Ovary (tissue), 7 donors: ENCODE measurements at regions not wholly inside any gene's neighbourhood (a gene's known extent, or its start where the extent isn't known, plus 50 kb on each side); places are given as distances from the start of the nearest gene placed in this dataset.

Experiments used
- DNase-seq, 5 donors: peaks; one replicate each; pipeline ENCODE4 v3.0.0-alpha.2; 2019 to 2020
- H3K27ac ChIP-seq, 2 donors: fragments of 200-600 bp; one replicate each; pipeline versions ENCODE4 v1.5.1 to v1.8.0; 2019 to 2022
- H3K27me3 ChIP-seq: fragments of 200-600 bp; one replicate; pipeline ENCODE4 v1.8.0; 2022
- H3K36me3 ChIP-seq: fragments of 200-600 bp; sonication (generic); one replicate; pipeline ENCODE4 v1.5.1; 2019
- H3K4me1 ChIP-seq: one replicate; pipeline ENCODE4 v1.8.1; 2013; ENCODE audit warnings: mild to moderate bottlenecking, moderate library complexity; ENCODE audit not compliant: insufficient read depth
- H3K4me3 ChIP-seq: fragments of 200-600 bp; sonication (generic); one replicate; pipeline ENCODE4 v1.5.1; 2017
- H3K9me3 ChIP-seq, 2 donors: fragments of 200-600 bp in 1 of 2; sonication (generic) in 1 of 2; one replicate each; pipeline versions ENCODE4 v1.5.1 to v1.8.1; 2013 to 2019; ENCODE audit warnings: mild to moderate bottlenecking in 1 of 2, moderate library complexity in 1 of 2
- CTCF ChIP-seq, 3 donors: fragments of 450-650 bp in 2 of 3; fragments of 200-600 bp in 1 of 3; IDR thresholded peaks; one replicate each; pipeline versions ENCODE4 v1.5.1 to v1.8.0; 2016 to 2022; ENCODE audit warnings: antibody characterized with exemption in 3 of 3, mild to moderate bottlenecking in 1 of 3
- EP300 ChIP-seq: sonication (generic); formaldehyde crosslinking; IDR thresholded peaks from one replicate; pipeline ENCODE4 v1.6.1; 2017; ENCODE audit warnings: antibody characterized with exemption
- POLR2A ChIP-seq: fragments of 450-650 bp; IDR thresholded peaks from one replicate; pipeline ENCODE4 v1.6.1; 2017; ENCODE audit warnings: antibody characterized with exemption, mild to moderate bottlenecking, moderate library complexity
- WGBS, 3 donors: extraction: QIAGEN DNeasy Blood & Tissue Kit in 1 of 3; methylation state at CpG; one replicate each; pipeline versions ENCODE4 v1.1.5 to v1.1.7; 2013 to 2017; 5-methylcytosine and 5-hydroxymethylcytosine counted together
- intact Hi-C, 4 donors: fragments of 100-400 bp; cut with DNase I; formaldehyde crosslinking; loops; one replicate each; pipeline versions ENCODE4 v1.11.0 to v1.15.1; 2022 to 2023
- donor health status: DM: no; HTN: no; CAD: no; lungs with moderate emphysema.
- donor health status: DM: no; HTN: no; CAD: no.
- donor health status: Bipolar disorder and iron deficiency.
- donor health status: DM: no; HTN: no; CAD: no.
- donor health status: DM: yes; HTN: yes; CAD: no.

DNA sequence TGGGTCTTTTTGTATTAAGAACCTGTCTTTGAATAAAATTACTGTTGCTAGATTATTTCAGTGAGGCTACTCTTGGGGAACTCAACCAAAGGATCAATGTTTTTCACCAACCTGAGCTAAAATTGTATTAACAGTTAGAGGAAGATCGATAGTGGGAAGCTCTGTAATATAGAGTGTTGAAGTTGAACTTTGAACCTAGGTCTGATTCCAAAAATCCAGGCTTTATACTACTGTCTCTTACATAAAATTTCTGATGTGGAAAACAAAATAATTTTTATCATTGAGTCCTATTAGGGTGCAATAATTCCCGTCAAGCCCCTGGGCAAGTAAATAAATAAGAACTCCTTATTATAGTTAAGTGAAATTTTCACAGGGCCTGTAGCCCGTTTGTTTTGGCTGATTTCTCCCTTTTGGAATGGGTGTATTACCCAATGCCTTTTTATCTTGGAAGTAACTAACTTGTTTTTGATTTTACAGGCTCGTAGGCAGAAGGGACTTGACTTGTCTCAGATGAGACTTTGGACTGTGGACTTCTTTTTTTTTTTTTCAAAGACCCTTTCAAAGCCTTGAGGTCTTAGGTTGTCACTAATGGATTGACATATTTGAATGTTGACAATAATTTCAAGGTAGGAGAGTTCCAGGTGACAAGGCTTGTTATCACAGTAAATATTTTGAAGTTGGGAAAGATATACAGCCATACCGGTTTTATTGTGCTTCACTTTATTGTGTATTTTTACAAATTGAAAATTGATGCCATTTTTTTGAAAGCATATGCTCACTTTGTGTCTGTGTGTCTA lies 276.1 kb downstream of the NFKBIZ start:
- Histone ChIP-seq H3K36me3 (no peaks in the 10 kb centered on the region), H3K27ac (no peak overlapping the region), H3K4me1 (peaks cover 2% of the 10 kb centered on the region), H3K27me3 (no peaks in the 10 kb centered on the region), H3K9me3 (no peaks in the 10 kb centered on the region), H3K4me3 (no peak overlapping the region)
- TF ChIP-seq POLR2A = no peak
- no peak for TF ChIP-seq EP300
- TF ChIP-seq CTCF (IDR thresholded peaks at IDR 0.05) = no peak
- intact Hi-C loops = no loop called here
- no peak for DNase-seq
- WGBS, 3 donors = 57 to 67% (median 61%) methylated on average over 5 of the region's 5 CpGs

GRCh38 chr3:102125994-102126368 lies 276.7 kb downstream of the NFKBIZ start:
- no peaks in the 10 kb centered on the region for H3K9me3 ChIP-seq
- H3K27ac ChIP-seq = no peak overlapping the region
- peaks cover 2% of the 10 kb centered on the region for H3K4me1 ChIP-seq
- H3K27me3 ChIP-seq = no peaks in the 10 kb centered on the region
- TF ChIP-seq POLR2A = no peak
- no peak for TF ChIP-seq CTCF (IDR thresholded peaks at IDR 0.05)
- no peak for TF ChIP-seq EP300
- intact Hi-C loops = no loop called here
- no peak overlapping the region for H3K4me3 ChIP-seq
- DNase-seq = no peak
- no peaks in the 10 kb centered on the region for H3K36me3 ChIP-seq
- 92 to 100% (median 98%) methylated on average over 1 of the region's 1 CpG for whole genome bisulfite sequencing, 3 donors

DNA sequence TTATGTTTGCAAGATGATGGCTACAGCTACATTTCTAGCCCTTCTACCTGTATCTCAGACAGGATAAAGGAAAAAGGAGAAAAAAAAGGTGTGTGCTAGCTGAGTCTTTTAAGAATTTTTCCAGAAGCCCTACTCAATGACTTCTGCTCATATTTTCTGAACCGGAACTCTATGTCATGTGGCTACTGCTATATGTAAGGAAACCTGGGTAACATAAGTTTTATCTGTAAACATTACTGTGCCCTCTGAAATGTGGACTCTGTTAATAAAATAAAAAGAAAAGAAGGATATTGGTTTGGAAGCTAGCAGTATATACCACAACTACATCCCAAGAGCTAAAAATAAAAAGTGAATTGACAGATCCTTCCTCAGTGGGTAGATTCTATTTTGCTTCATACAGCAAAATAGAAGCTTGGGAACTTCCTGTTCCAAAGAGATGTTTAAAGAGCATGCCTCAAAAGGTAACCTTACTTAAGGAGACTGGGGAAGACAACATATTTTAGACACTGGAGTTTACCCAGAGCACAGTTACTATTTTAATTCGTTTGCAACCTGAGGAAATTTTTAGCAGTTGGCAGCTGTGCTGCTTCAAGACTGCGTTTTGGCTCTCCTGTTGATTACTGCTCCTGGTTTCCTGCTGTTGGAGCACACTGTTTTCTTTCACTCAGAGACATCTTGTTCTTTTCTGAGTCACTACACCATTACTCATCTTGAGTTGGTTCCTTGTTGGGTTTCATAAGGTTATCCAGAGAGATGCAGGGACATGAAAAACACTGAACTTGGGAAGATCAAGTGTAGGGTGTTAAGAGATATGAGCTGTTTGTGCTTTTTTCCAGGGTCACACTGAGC lies 280.7 kb downstream of the NFKBIZ start:
- Histone ChIP-seq H3K4me1 (peaks cover 2% of the 10 kb centered on the region), H3K4me3 (no peak overlapping the region), H3K27me3 (no peaks in the 10 kb centered on the region), H3K9me3 (no peaks in the 10 kb centered on the region), H3K27ac (no peak overlapping the region), H3K36me3 (no peaks in the 10 kb centered on the region)
- intact Hi-C loops = no loop called here
- TF ChIP-seq POLR2A (no peak), CTCF (IDR thresholded peaks at IDR 0.05) (no peak), EP300 (no peak)
- WGBS, 3 donors = 23 to 28% (median 24%) methylated on average over 3 of the region's 3 CpGs
- peak in 2 of 5 donors; percentile 23 to 33 for DNase-seq

GRCh38 chr3:102132370-102132769 lies 283.1 kb downstream of the NFKBIZ start:
- H3K4me3 ChIP-seq = no peak overlapping the region
- H3K27me3 ChIP-seq = no peaks in the 10 kb centered on the region
- H3K36me3 ChIP-seq = no peaks in the 10 kb centered on the region
- H3K27ac ChIP-seq = no peak overlapping the region
- intact Hi-C loops = no loop called here
- TF ChIP-seq EP300 (no peak), CTCF (IDR thresholded peaks at IDR 0.05) (no peak), POLR2A (no peak)
- DNase-seq = no peak
- H3K4me1 ChIP-seq = peaks cover 2% of the 10 kb centered on the region
- H3K9me3 ChIP-seq = no peaks in the 10 kb centered on the region
